ENCODE measurements at regions not wholly inside any gene's neighbourhood (a gene's known extent, or its start where the extent isn't known, plus 50 kb on each side); places are given as distances from the start of the nearest gene placed in this dataset.
A peak's percentile ranks its signal among the peaks of the same experiment; 100 is the strongest.

DNA sequence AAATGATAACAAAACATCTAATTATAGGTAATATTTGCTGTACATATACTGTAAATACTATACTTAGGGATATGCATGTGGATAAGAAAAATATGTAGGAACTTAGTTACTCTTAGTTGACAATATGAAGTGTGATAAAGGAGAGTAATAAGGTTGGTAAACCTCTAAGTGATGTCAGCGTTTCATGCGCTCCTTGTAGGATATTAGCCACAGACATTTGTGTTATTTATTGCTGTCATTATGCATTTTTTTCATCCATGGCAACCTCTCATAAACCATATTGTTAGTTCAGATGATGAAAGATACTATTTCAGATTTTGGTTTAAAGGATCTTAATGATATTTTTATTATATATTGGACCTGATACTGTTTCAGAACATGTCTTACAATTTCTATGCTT lies 298.1 kb upstream of the PITX2 start:
- Mint-ChIP-seq H3K27me3 (ENCODE audit: low read depth) (no peaks in the 10 kb centered on the region), H3K4me3 (no peak overlapping the region), H3K4me1 (peaks cover 38% of the 10 kb centered on the region), H3K9me3 (peaks cover 3% of the 10 kb centered on the region), H3K27ac (no peak overlapping the region), H3K36me3 (no peaks in the 10 kb centered on the region)
- TF ChIP-seq, protein P1, sequence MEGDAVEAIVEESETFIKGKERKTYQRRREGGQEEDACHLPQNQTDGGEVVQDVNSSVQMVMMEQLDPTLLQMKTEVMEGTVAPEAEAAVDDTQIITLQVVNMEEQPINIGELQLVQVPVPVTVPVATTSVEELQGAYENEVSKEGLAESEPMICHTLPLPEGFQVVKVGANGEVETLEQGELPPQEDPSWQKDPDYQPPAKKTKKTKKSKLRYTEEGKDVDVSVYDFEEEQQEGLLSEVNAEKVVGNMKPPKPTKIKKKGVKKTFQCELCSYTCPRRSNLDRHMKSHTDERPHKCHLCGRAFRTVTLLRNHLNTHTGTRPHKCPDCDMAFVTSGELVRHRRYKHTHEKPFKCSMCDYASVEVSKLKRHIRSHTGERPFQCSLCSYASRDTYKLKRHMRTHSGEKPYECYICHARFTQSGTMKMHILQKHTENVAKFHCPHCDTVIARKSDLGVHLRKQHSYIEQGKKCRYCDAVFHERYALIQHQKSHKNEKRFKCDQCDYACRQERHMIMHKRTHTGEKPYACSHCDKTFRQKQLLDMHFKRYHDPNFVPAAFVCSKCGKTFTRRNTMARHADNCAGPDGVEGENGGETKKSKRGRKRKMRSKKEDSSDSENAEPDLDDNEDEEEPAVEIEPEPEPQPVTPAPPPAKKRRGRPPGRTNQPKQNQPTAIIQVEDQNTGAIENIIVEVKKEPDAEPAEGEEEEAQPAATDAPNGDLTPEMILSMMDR (IDR thresholded peaks at IDR 0.05; ENCODE audit: unreplicated experiment): no peak
- DNase-seq (ENCODE audit: low spot score in 2 of 2, unreplicated experiment in 2 of 2): no peak

DNA sequence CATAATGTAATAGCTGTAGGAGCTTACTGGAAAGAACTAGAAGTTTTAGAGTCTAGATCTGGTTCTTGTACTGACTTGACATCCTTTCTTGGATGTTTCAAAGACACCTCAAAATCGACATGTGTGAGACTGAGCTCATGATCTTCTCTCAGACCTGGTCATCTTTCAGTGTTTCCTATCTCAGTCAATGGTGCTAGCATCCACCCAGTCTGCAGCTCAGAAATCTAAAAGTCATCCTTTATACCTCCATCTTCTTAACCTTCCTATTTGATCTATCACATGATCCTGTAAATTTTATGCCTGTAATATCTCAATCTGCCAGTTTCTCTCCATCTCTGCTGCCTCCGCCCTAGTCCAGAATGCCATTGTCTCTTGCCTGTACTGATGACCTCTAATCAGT lies 301.9 kb upstream of the PITX2 start:
- peaks cover 3% of the 10 kb centered on the region for H3K9me3 Mint-ChIP-seq
- H3K27me3 Mint-ChIP-seq (ENCODE audit: low read depth): no peaks in the 10 kb centered on the region
- H3K4me3 Mint-ChIP-seq: no peak overlapping the region
- H3K4me1 Mint-ChIP-seq: peaks cover 52% of the 10 kb centered on the region
- no peak for DNase-seq (ENCODE audit: low spot score in 2 of 2, unreplicated experiment in 2 of 2)
- TF ChIP-seq, protein P1 (IDR thresholded peaks at IDR 0.05; ENCODE audit: unreplicated experiment): no peak
- peak overlapping the region; percentile 65 for H3K27ac Mint-ChIP-seq
- no peaks in the 10 kb centered on the region for H3K36me3 Mint-ChIP-seq

DNA sequence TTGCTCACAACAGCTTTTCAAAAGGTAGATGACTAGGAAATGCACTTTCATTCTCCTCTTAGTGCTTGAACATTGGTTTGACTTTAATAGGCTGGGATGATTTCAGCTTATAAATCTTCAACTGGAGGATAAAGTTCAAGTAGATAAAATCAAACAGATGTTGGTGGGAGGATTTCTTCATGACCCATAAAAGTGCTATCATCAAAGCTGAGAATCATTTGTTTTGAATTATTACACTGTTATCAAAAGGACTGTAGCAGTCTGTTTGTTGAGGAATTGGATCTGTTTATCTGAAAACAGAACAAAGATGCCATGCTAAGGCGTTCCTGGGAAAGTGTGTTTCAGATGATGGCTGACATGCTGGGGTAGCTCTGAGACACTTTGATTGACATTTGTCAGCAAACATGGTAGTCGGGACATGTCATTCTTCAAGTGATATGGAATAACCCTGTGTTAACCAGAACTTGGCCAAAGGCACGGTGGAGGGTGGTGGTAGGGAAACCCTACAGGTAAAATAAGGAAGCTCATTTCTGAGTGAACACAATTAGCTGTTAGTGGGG lies 304.0 kb upstream of the PITX2 start:
- H3K4me1 Mint-ChIP-seq: peaks cover 56% of the 10 kb centered on the region
- no peaks in the 10 kb centered on the region for H3K27me3 Mint-ChIP-seq (ENCODE audit: low read depth)
- H3K4me3 Mint-ChIP-seq: no peak overlapping the region
- peaks cover 3% of the 10 kb centered on the region for H3K9me3 Mint-ChIP-seq
- DNase-seq (ENCODE audit: low spot score in 2 of 2, unreplicated experiment in 2 of 2): no peak
- H3K36me3 Mint-ChIP-seq: no peaks in the 10 kb centered on the region
- peak overlapping the region; percentile 71 for H3K27ac Mint-ChIP-seq
- TF ChIP-seq, protein P1 (IDR thresholded peaks at IDR 0.05; ENCODE audit: unreplicated experiment): no peak

DNA sequence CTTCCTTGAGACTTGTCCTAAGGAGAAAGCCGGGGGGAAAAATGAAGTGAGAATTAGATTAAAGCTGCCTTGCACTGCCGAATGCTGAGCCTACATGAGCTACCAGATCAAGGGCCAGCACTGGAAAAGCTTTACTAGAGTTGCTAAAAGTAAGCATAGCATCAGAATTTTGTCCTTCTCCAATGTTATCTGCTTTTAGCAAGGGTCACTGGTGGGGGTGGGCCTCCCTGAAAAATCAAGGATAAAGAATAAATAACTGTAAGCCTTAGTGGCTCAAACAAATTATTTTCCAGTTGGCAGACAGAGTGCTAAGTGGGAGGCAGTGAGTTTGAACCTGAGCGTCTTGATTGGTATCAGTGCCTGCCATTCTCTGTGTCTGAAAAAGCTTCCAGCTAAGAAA lies 310.5 kb upstream of the PITX2 start:
- no peak overlapping the region for H3K4me3 Mint-ChIP-seq
- H3K36me3 Mint-ChIP-seq: no peaks in the 10 kb centered on the region
- peak overlapping the region; percentile 77 for H3K27ac Mint-ChIP-seq
- H3K27me3 Mint-ChIP-seq (ENCODE audit: low read depth): no peaks in the 10 kb centered on the region
- DNase-seq (ENCODE audit: low spot score in 2 of 2, unreplicated experiment in 2 of 2): no peak
- TF ChIP-seq, protein P1 (IDR thresholded peaks at IDR 0.05; ENCODE audit: unreplicated experiment): no peak
- peaks cover 17% of the 10 kb centered on the region for H3K4me1 Mint-ChIP-seq
- H3K9me3 Mint-ChIP-seq: no peaks in the 10 kb centered on the region

DNA sequence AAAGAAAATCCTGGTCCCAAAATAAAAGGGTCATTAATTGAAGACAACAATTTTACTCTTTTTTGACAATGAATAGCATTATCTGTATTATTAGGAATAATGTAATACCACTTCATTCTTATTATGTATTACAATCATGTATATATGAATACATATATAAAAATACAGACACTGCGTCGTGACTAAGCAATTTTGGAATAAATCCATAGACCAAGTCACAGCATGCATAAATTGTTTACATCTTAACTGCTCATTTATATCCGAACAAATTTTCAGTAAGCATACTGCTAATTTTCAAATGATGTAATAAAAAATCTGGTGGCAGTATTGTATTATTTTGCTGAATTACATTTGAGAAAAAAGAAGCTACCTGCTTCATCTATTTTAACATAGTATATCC lies 321.6 kb upstream of the PITX2 start:
- no peak overlapping the region for H3K27ac Mint-ChIP-seq
- TF ChIP-seq, protein P1 (IDR thresholded peaks at IDR 0.05; ENCODE audit: unreplicated experiment): no peak
- no peaks in the 10 kb centered on the region for H3K36me3 Mint-ChIP-seq
- H3K9me3 Mint-ChIP-seq: no peaks in the 10 kb centered on the region
- H3K4me1 Mint-ChIP-seq: no peaks in the 10 kb centered on the region
- DNase-seq (ENCODE audit: low spot score in 2 of 2, unreplicated experiment in 2 of 2): no peak
- no peaks in the 10 kb centered on the region for H3K27me3 Mint-ChIP-seq (ENCODE audit: low read depth)
- H3K4me3 Mint-ChIP-seq: no peak overlapping the region

DNA sequence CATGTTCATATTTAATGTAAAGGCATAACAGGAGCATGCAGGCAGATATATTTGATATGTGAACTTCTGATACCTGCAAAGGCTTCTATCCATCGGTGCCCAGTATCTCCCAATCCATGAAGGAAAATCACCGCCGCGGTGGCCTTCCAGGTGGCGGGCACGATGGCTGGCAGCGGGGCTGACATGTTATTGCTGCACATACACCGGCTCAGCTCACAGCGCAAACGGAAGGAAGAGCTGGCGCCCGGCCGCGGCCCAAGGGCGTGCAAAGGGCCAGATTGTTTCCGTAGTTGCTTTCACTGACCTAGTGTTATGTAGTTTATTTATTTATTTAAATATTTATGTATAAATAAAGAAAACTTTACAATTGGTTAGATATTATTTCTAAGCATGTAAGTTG lies 322.7 kb upstream of the PITX2 start:
- peaks cover under 1% of the 10 kb centered on the region for H3K4me1 Mint-ChIP-seq

More for the DNA sequence above, 322.7 kb upstream of the PITX2 start:
- TF ChIP-seq, protein P1 (IDR thresholded peaks at IDR 0.05; ENCODE audit: unreplicated experiment): no peak
- no peak for DNase-seq (ENCODE audit: low spot score in 2 of 2, unreplicated experiment in 2 of 2)
- Mint-ChIP-seq H3K9me3 (no peaks in the 10 kb centered on the region), H3K4me3 (no peak overlapping the region), H3K27me3 (ENCODE audit: low read depth) (no peaks in the 10 kb centered on the region), H3K36me3 (no peaks in the 10 kb centered on the region), H3K27ac (no peak overlapping the region)
